Nephron (organoid): ENCODE measurements at regions not wholly inside any gene's neighbourhood (a gene's known extent, or its start where the extent isn't known, plus 50 kb on each side); places are given as distances from the start of the nearest gene placed in this dataset.

Experiments used
- H3K27ac Mint-ChIP-seq, 3 experiments: 2 replicates each; pipeline ENCODE4 v1.8.0; 2020; ENCODE audit warnings: mixed read lengths in 3 of 3, mild to moderate bottlenecking in 2 of 3, moderate library complexity in 1 of 3
- H3K27me3 Mint-ChIP-seq: 2 replicates; pipeline ENCODE4 v1.8.0; 2021; ENCODE audit warnings: low read depth, mild to moderate bottlenecking, moderate library complexity, mixed read lengths
- H3K36me3 Mint-ChIP-seq: 2 replicates; pipeline ENCODE4 v1.8.0; 2020; ENCODE audit warnings: low read depth, mixed read lengths
- H3K4me1 Mint-ChIP-seq: 2 replicates; pipeline ENCODE4 v1.8.0; 2020; ENCODE audit warnings: mixed read lengths
- H3K4me3 Mint-ChIP-seq, 3 experiments: 2 replicates each; pipeline ENCODE4 v1.8.0; 2020; ENCODE audit warnings: mild to moderate bottlenecking in 3 of 3, mixed read lengths in 3 of 3, moderate library complexity in 2 of 3
- H3K9me3 Mint-ChIP-seq: 2 replicates; pipeline ENCODE4 v1.8.0; 2020; ENCODE audit warnings: mixed read lengths
- CTCF ChIP-seq, 3 experiments: fragments of 200-600 bp; sonication (generic); IDR thresholded peaks; one replicate each; pipeline ENCODE4 v1.5.0; 2021; ENCODE audit warnings: antibody characterized with exemption in 3 of 3; ENCODE audit not compliant: unreplicated experiment in 3 of 3

- no peak overlapping the region for H3K4me3 Mint-ChIP-seq
- no peaks in the 10 kb centered on the region for H3K36me3 Mint-ChIP-seq
- H3K9me3 Mint-ChIP-seq: no peaks in the 10 kb centered on the region
- no peaks in the 10 kb centered on the region for H3K27me3 Mint-ChIP-seq
- H3K4me1 Mint-ChIP-seq: peaks cover 27% of the 10 kb centered on the region
- peak overlapping the region in 1 of 3 experiments; percentile 67 for H3K27ac Mint-ChIP-seq
- TF ChIP-seq CTCF (IDR thresholded peaks at IDR 0.05; ENCODE audit: unreplicated experiment in 3 of 3): no peak
These were observed 130.9 kb downstream of the TRMT11 start for GRCh38 chr6:126117251-126117650.

- no peak for TF ChIP-seq CTCF (IDR thresholded peaks at IDR 0.05; ENCODE audit: unreplicated experiment in 3 of 3)
- H3K27me3 Mint-ChIP-seq: no peaks in the 10 kb centered on the region
- H3K4me3 Mint-ChIP-seq: no peak overlapping the region
- H3K4me1 Mint-ChIP-seq: peaks cover 22% of the 10 kb centered on the region
- H3K9me3 Mint-ChIP-seq: no peaks in the 10 kb centered on the region
- no peaks in the 10 kb centered on the region for H3K36me3 Mint-ChIP-seq
- peak overlapping the region in 2 of 3 experiments; percentile 22 to 67 for H3K27ac Mint-ChIP-seq
These were observed 131.9 kb downstream of the TRMT11 start for GRCh38 chr6:126118058-126118755.

GRCh38 chr6:126118936-126119335, 132.6 kb downstream of the TRMT11 start:
- H3K36me3 Mint-ChIP-seq: no peaks in the 10 kb centered on the region
- TF ChIP-seq CTCF (IDR thresholded peaks at IDR 0.05; ENCODE audit: unreplicated experiment in 3 of 3): no peak
- peaks cover 22% of the 10 kb centered on the region for H3K4me1 Mint-ChIP-seq
- peak overlapping the region in 1 of 3 experiments; percentile 67 for H3K27ac Mint-ChIP-seq
- H3K27me3 Mint-ChIP-seq: no peaks in the 10 kb centered on the region
- H3K4me3 Mint-ChIP-seq: no peak overlapping the region
- no peaks in the 10 kb centered on the region for H3K9me3 Mint-ChIP-seq

GRCh38 chr6:126123226-126123625, 136.9 kb downstream of the TRMT11 start:
- Mint-ChIP-seq H3K9me3 (no peaks in the 10 kb centered on the region), H3K4me3 (no peak overlapping the region), H3K36me3 (no peaks in the 10 kb centered on the region), H3K4me1 (peaks cover 17% of the 10 kb centered on the region), H3K27me3 (no peaks in the 10 kb centered on the region), H3K27ac (peak overlapping the region in 2 of 3 experiments; percentile 25 to 85)
- TF ChIP-seq CTCF (IDR thresholded peaks at IDR 0.05; ENCODE audit: unreplicated experiment in 3 of 3): no peak

GRCh38 chr6:126127659-126128058, 141.3 kb downstream of the TRMT11 start:
- Mint-ChIP-seq H3K4me1 (no peaks in the 10 kb centered on the region), H3K36me3 (peaks cover 8% of the 10 kb centered on the region), H3K9me3 (no peaks in the 10 kb centered on the region), H3K27ac (peak overlapping the region in 2 of 3 experiments; percentile 55 to 61), H3K4me3 (no peak overlapping the region), H3K27me3 (no peaks in the 10 kb centered on the region)
- TF ChIP-seq CTCF (IDR thresholded peaks at IDR 0.05; ENCODE audit: unreplicated experiment in 3 of 3): peak in 1 of 3 experiments; percentile 33

- Mint-ChIP-seq H3K4me3 (no peak overlapping the region), H3K27me3 (no peaks in the 10 kb centered on the region), H3K9me3 (peaks cover 23% of the 10 kb centered on the region), H3K4me1 (no peaks in the 10 kb centered on the region), H3K36me3 (peaks cover 36% of the 10 kb centered on the region), H3K27ac (peak overlapping the region in 2 of 3 experiments; percentile 47 to 58)
- no peak for TF ChIP-seq CTCF (IDR thresholded peaks at IDR 0.05; ENCODE audit: unreplicated experiment in 3 of 3)
These were observed 144.9 kb downstream of the TRMT11 start for GRCh38 chr6:126131246-126131645.
